ENCODE measurements at regions not wholly inside any gene's neighbourhood (a gene's known extent, or its start where the extent isn't known, plus 50 kb on each side); places are given as distances from the start of the nearest gene placed in this dataset.

DNA sequence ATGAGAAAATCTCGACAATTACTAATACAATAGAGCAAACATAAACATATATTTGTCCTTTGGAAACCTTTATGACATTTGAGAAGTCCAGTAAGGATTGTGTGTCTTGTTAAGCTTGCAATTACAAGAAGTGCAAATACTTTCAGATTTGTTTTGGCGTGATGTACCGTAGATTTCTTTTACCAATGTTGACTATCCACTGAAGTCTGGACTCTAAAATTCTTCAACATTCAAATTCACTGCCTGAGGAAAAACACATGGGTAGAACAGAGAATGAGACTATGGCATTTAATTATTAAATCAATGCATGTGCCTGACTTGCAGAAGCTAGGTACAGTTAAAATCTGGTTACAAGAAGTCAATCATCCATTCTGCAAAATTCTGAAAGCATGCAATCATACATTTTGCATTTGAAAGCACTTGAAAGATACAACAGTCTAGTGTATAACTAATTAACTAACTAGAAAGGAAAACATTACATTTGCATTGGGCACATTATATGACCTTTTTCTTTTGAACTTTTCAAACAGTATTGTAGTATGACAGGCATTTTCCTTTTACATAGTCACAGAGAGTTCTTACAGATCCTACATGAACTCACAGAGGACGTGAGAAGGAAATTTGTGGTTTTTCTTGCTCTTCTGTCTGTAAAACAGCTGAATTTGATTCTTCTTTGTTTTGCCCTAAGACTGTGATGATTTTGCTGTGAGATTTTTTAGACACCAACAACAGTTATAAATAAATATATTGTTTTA is 511.1 kb upstream of the ADGRL4 start:
- TF ChIP-seq POLR2AphosphoS5 (IDR thresholded peaks at IDR 0.05; ENCODE audit: low read depth) = no peak
- TF ChIP-seq, protein P1, sequence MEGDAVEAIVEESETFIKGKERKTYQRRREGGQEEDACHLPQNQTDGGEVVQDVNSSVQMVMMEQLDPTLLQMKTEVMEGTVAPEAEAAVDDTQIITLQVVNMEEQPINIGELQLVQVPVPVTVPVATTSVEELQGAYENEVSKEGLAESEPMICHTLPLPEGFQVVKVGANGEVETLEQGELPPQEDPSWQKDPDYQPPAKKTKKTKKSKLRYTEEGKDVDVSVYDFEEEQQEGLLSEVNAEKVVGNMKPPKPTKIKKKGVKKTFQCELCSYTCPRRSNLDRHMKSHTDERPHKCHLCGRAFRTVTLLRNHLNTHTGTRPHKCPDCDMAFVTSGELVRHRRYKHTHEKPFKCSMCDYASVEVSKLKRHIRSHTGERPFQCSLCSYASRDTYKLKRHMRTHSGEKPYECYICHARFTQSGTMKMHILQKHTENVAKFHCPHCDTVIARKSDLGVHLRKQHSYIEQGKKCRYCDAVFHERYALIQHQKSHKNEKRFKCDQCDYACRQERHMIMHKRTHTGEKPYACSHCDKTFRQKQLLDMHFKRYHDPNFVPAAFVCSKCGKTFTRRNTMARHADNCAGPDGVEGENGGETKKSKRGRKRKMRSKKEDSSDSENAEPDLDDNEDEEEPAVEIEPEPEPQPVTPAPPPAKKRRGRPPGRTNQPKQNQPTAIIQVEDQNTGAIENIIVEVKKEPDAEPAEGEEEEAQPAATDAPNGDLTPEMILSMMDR (IDR thresholded peaks at IDR 0.05; ENCODE audit: insufficient read depth, low read length) = no peak
